Smooth muscle cell (in vitro differentiated cells): ENCODE measurements at regions not wholly inside any gene's neighbourhood (a gene's known extent, or its start where the extent isn't known, plus 50 kb on each side); places are given as distances from the start of the nearest gene placed in this dataset.

ENCODE experiments used
- DNase-seq: peaks from one replicate; lab custom pipeline; 2025; ENCODE audit not compliant: unreplicated experiment; lab: John Stamatoyannopoulos, UW
- H2AFZ ChIP-seq: fragments of 200-600 bp; sonication (generic); 2 replicates; pipeline ENCODE4 v1.6.0; 2016; ENCODE audit warnings: antibody characterized with exemption, low read depth, mild to moderate bottlenecking
- H3F3A ChIP-seq: fragments of 200-600 bp; sonication (generic); 2 replicates; pipeline ENCODE4 v1.6.0; 2017; ENCODE audit warnings: antibody characterized with exemption, low read depth
- H3K27ac ChIP-seq: fragments of 200-600 bp; sonication (generic); 2 replicates; pipeline ENCODE4 v1.5.1; 2016; ENCODE audit warnings: low read depth, mild to moderate bottlenecking
- H3K27me3 ChIP-seq: fragments of 200-600 bp; sonication (generic); 2 replicates; pipeline ENCODE4 v1.6.1; 2016; ENCODE audit warnings: low read depth, mild to moderate bottlenecking
- H3K36me3 ChIP-seq: fragments of 200-600 bp; sonication (generic); 2 replicates; pipeline ENCODE4 v1.5.1; 2016; ENCODE audit warnings: low read depth
- H3K4me1 ChIP-seq: fragments of 200-600 bp; sonication (generic); 2 replicates; pipeline ENCODE4 v1.5.1; 2016; ENCODE audit warnings: low read depth
- H3K4me2 ChIP-seq: fragments of 200-600 bp; sonication (generic); 2 replicates; pipeline ENCODE4 v1.6.0; 2016; ENCODE audit warnings: mild to moderate bottlenecking
- H3K4me3 ChIP-seq: fragments of 200-600 bp; sonication (generic); 2 replicates; pipeline ENCODE4 v1.5.1; 2016; ENCODE audit warnings: mild to moderate bottlenecking
- H3K79me2 ChIP-seq: fragments of 200-600 bp; sonication (generic); 2 replicates; pipeline ENCODE4 v1.6.0; 2016; ENCODE audit warnings: low read depth, mild to moderate bottlenecking
- H3K9ac ChIP-seq: fragments of 200-600 bp; sonication (generic); 2 replicates; pipeline ENCODE4 v1.6.0; 2016; ENCODE audit warnings: low read depth
- H3K9me3 ChIP-seq: fragments of 200-600 bp; sonication (generic); replicated peaks from 2 replicates; pipeline ENCODE4 v1.5.1; 2016; ENCODE audit warnings: low read depth
- H4K20me1 ChIP-seq: fragments of 200-600 bp; sonication (generic); 2 replicates; pipeline ENCODE4 v1.6.0; 2016; ENCODE audit warnings: low read depth
- CTCF ChIP-seq: fragments of 200-600 bp; sonication (generic); IDR thresholded peaks from 2 replicates; pipeline ENCODE4 v1.5.1; 2017; ENCODE audit warnings: borderline replicate concordance, mild to moderate bottlenecking, antibody characterized with exemption; ENCODE audit not compliant: insufficient read depth, poor library complexity, severe bottlenecking
- whole genome bisulfite sequencing: methylation state at CpG from one replicate; pipeline ENCODE4 v1.1.7; 2016; ENCODE audit warnings: low lambda C conversion rate; 5-methylcytosine and 5-hydroxymethylcytosine counted together

- H3F3A ChIP-seq, result no peaks in the 10 kb centered on the region
- H3K79me2 ChIP-seq, result no peaks in the 10 kb centered on the region
- no peak overlapping the region for H3K4me2 ChIP-seq
- no peak overlapping the region for H3K27ac ChIP-seq
- no peak overlapping the region for H3K9ac ChIP-seq
- no peak overlapping the region for H3K4me3 ChIP-seq
- H3K36me3 ChIP-seq, result no peaks in the 10 kb centered on the region
- 90% methylated on average over 2 of the region's 2 CpGs for WGBS
- no peak for TF ChIP-seq CTCF
- no peaks in the 10 kb centered on the region for H3K27me3 ChIP-seq
- H3K4me1 ChIP-seq, result no peaks in the 10 kb centered on the region
- no peak overlapping the region for H2AFZ ChIP-seq
- no peak for DNase-seq
- H3K9me3 ChIP-seq, result no peaks in the 10 kb centered on the region
- H4K20me1 ChIP-seq, result no peaks in the 10 kb centered on the region
Measured at GRCh38 chr21:19874521-19874920, 1123.7 kb upstream of the NCAM2 start.

GRCh38 chr21:19878133-19878532 lies 1120.1 kb upstream of the NCAM2 start:
- no peaks in the 10 kb centered on the region for H3K9me3 ChIP-seq
- H3K27me3 ChIP-seq, result no peaks in the 10 kb centered on the region
- WGBS, result 92% methylated on average over 3 of the region's 3 CpGs
- no peak overlapping the region for H3K27ac ChIP-seq
- DNase-seq, result no peak
- no peaks in the 10 kb centered on the region for H3K4me1 ChIP-seq
- no peaks in the 10 kb centered on the region for H3K79me2 ChIP-seq
- no peak for TF ChIP-seq CTCF
- H3K4me2 ChIP-seq, result no peak overlapping the region
- H2AFZ ChIP-seq, result no peak overlapping the region
- no peaks in the 10 kb centered on the region for H3K36me3 ChIP-seq
- no peaks in the 10 kb centered on the region for H3F3A ChIP-seq
- no peak overlapping the region for H3K4me3 ChIP-seq
- no peaks in the 10 kb centered on the region for H4K20me1 ChIP-seq
- H3K9ac ChIP-seq, result no peak overlapping the region

GRCh38 chr21:19899645-19900044 lies 1098.6 kb upstream of the NCAM2 start:
- no peaks in the 10 kb centered on the region for H3F3A ChIP-seq
- no peak overlapping the region for H3K27ac ChIP-seq
- H3K9ac ChIP-seq, result no peak overlapping the region
- no peak overlapping the region for H2AFZ ChIP-seq
- no peaks in the 10 kb centered on the region for H3K79me2 ChIP-seq
- TF ChIP-seq CTCF, result no peak
- no peaks in the 10 kb centered on the region for H3K36me3 ChIP-seq
- DNase-seq, result no peak
- no peak overlapping the region for H3K4me3 ChIP-seq
- H4K20me1 ChIP-seq, result no peaks in the 10 kb centered on the region
- no peaks in the 10 kb centered on the region for H3K27me3 ChIP-seq
- no peaks in the 10 kb centered on the region for H3K4me1 ChIP-seq
- H3K4me2 ChIP-seq, result no peak overlapping the region
- H3K9me3 ChIP-seq, result no peaks in the 10 kb centered on the region
- WGBS, result 94% methylated on average over 11 of the region's 11 CpGs

- Histone ChIP-seq H3K27ac (no peak overlapping the region), H3K9me3 (no peaks in the 10 kb centered on the region)
- 93% methylated on average over 9 of the region's 10 CpGs for WGBS
Measured at GRCh38 chr21:19900149-19900548, 1098.1 kb upstream of the NCAM2 start.

More at GRCh38 chr21:19900149-19900548, 1098.1 kb upstream of the NCAM2 start:
- Histone ChIP-seq H4K20me1 (no peaks in the 10 kb centered on the region), H3K36me3 (no peaks in the 10 kb centered on the region), H3K4me1 (no peaks in the 10 kb centered on the region), H3K79me2 (no peaks in the 10 kb centered on the region), H3K4me2 (no peak overlapping the region), H3F3A (no peaks in the 10 kb centered on the region), H3K4me3 (no peak overlapping the region), H3K9ac (no peak overlapping the region), H3K27me3 (no peaks in the 10 kb centered on the region), H2AFZ (no peak overlapping the region)
- DNase-seq, result no peak
- no peak for TF ChIP-seq CTCF
